Keratinocyte (primary cell): ENCODE measurements at regions not wholly inside any gene's neighbourhood (a gene's known extent, or its start where the extent isn't known, plus 50 kb on each side); places are given as distances from the start of the nearest gene placed in this dataset.
"Not testable (repeated sequence)": the region's sequence is repeated elsewhere in the genome, so short reads cannot be mapped to it uniquely, and the experiment has no call there.

Experiments used
- DNase-seq: peaks from one replicate; pipeline ENCODE4 v3.0.0-alpha.2; 2011; ENCODE audit warnings: low read depth, missing footprints, low spot score
- FAIRE-seq: peaks from 2 replicates; lab custom pipeline; 2011; peaks lifted over from hg19 to GRCh38; lab: Jason Lieb, UNC
- H2AFZ ChIP-seq: 2 replicates; pipeline ENCODE4 v1.6.0; 2012; ENCODE audit warnings: low read length, control low read depth, inconsistent platforms; ENCODE audit not compliant: control insufficient read depth
- H3K27ac ChIP-seq: 2 replicates; pipeline ENCODE4 v1.5.1; 2011; ENCODE audit warnings: low read length; ENCODE audit not compliant: control insufficient read depth, insufficient read depth
- H3K27me3 ChIP-seq: 3 replicates; pipeline ENCODE4 v1.6.0; 2011; ENCODE audit warnings: low read length; ENCODE audit not compliant: control insufficient read depth, insufficient read depth; ENCODE audit errors: extremely low read depth
- H3K36me3 ChIP-seq, 2 experiments: 2 replicates in 1 of 2; 3 replicates in 1 of 2; pipeline ENCODE4 v1.5.1; 2011; ENCODE audit warnings: low read length in 2 of 2, mild to moderate bottlenecking in 1 of 2; ENCODE audit not compliant: control insufficient read depth in 2 of 2, insufficient read depth in 2 of 2; ENCODE audit errors: extremely low read depth in 1 of 2
- H3K4me1 ChIP-seq: 3 replicates; pipeline ENCODE4 v1.5.1; 2011; ENCODE audit warnings: low read length; ENCODE audit not compliant: control insufficient read depth, insufficient read depth; ENCODE audit errors: extremely low read depth
- H3K4me2 ChIP-seq: 3 replicates; pipeline ENCODE4 v1.6.0; 2011; ENCODE audit warnings: low read depth, low read length; ENCODE audit not compliant: control insufficient read depth, insufficient read depth; ENCODE audit errors: extremely low read depth
- H3K4me3 ChIP-seq, 3 experiments: fragments of 200-600 bp in 1 of 3; sonication (generic) in 1 of 3; 2 replicates in 2 of 3; 3 replicates in 1 of 3; pipeline ENCODE4 v1.5.1; 2011 to 2016; ENCODE audit warnings: low read length in 3 of 3, mild to moderate bottlenecking in 3 of 3, control low read depth in 2 of 3, inconsistent platforms in 1 of 3, low read depth in 1 of 3, mixed read lengths in 1 of 3, mixed run types in 1 of 3, moderate library complexity in 1 of 3; ENCODE audit not compliant: control insufficient read depth in 2 of 3, insufficient read depth in 2 of 3; ENCODE audit errors: extremely low read depth in 1 of 3
- H3K79me2 ChIP-seq: 2 replicates; pipeline ENCODE4 v1.6.0; 2012; ENCODE audit warnings: low read length; ENCODE audit not compliant: control insufficient read depth, insufficient read depth
- H3K9ac ChIP-seq: 3 replicates; pipeline ENCODE4 v1.6.0; 2011; ENCODE audit warnings: low read length; ENCODE audit not compliant: control insufficient read depth, insufficient read depth; ENCODE audit errors: extremely low read depth
- H3K9me1 ChIP-seq: 3 replicates; pipeline ENCODE4 v1.6.0; 2011; ENCODE audit warnings: low read length; ENCODE audit not compliant: control insufficient read depth, insufficient read depth; ENCODE audit errors: extremely low read depth
- H3K9me3 ChIP-seq: 2 replicates; pipeline ENCODE4 v1.5.1; 2012; ENCODE audit warnings: low read depth, low read length; ENCODE audit not compliant: control insufficient read depth
- H4K20me1 ChIP-seq: 3 replicates; pipeline ENCODE4 v1.6.0; 2011; ENCODE audit warnings: low read length; ENCODE audit not compliant: control insufficient read depth, insufficient read depth; ENCODE audit errors: extremely low read depth
- EZH2 ChIP-seq: IDR thresholded peaks from one replicate; pipeline ENCODE4 v1.6.1; 2012; ENCODE audit warnings: inconsistent platforms, mild to moderate bottlenecking, low read length, moderate library complexity
- dilution Hi-C: fragments of 300-500 bp; cut with MboI; formaldehyde crosslinking; loops from one replicate; pipeline ENCODE4 v1.7.0; 2020; ENCODE audit warnings: low sequenced_read_pairs; ENCODE audit not compliant: extremely low pct_ligation_motif_present
- TF ChIP-seq, protein P1 (sequence below), 3 experiments: IDR thresholded peaks in 1 of 3; conservative IDR thresholded peaks in 1 of 3; optimal IDR thresholded peaks in 1 of 3; 2 replicates in 2 of 3; 3 replicates in 1 of 3; pipeline versions ENCODE3 to v1.5.1; 2011; ENCODE audit warnings: low read length in 3 of 3, mild to moderate bottlenecking in 3 of 3, moderate library complexity in 2 of 3, control low read depth in 1 of 3, inconsistent platforms in 1 of 3; ENCODE audit not compliant: insufficient read depth in 2 of 3; ENCODE audit errors: extremely low read depth in 1 of 3

GRCh38 chr3:72031581-72031980, 246.6 kb upstream of the PROK2 start:
- Histone ChIP-seq H3K4me3 (no peak overlapping the region), H4K20me1 (no peaks in the 10 kb centered on the region), H3K79me2 (no peaks in the 10 kb centered on the region), H3K27ac (no peak overlapping the region), H3K36me3 (no peaks in the 10 kb centered on the region), H2AFZ (no peak overlapping the region), H3K4me2 (no peak overlapping the region), H3K9me3 (no peaks in the 10 kb centered on the region), H3K4me1 (no peaks in the 10 kb centered on the region), H3K9ac (no peak overlapping the region), H3K9me1 (no peaks in the 10 kb centered on the region), H3K27me3 (peaks cover 5% of the 10 kb centered on the region)
- no peak for FAIRE-seq
- dilution Hi-C loops = no loop called here
- DNase-seq = peak; percentile 33
- TF ChIP-seq, protein P1, sequence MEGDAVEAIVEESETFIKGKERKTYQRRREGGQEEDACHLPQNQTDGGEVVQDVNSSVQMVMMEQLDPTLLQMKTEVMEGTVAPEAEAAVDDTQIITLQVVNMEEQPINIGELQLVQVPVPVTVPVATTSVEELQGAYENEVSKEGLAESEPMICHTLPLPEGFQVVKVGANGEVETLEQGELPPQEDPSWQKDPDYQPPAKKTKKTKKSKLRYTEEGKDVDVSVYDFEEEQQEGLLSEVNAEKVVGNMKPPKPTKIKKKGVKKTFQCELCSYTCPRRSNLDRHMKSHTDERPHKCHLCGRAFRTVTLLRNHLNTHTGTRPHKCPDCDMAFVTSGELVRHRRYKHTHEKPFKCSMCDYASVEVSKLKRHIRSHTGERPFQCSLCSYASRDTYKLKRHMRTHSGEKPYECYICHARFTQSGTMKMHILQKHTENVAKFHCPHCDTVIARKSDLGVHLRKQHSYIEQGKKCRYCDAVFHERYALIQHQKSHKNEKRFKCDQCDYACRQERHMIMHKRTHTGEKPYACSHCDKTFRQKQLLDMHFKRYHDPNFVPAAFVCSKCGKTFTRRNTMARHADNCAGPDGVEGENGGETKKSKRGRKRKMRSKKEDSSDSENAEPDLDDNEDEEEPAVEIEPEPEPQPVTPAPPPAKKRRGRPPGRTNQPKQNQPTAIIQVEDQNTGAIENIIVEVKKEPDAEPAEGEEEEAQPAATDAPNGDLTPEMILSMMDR (optimal IDR thresholded peaks at IDR 0.05 in 1 of 3, IDR thresholded peaks at IDR 0.05 in 1 of 3, conservative IDR thresholded peaks at IDR 0.05 in 1 of 3; ENCODE audit: extremely low read depth in 1 of 3, insufficient read depth in 2 of 3, low read length in 3 of 3) = peak in 2 of 3 experiments; percentile 23 to 52
- no peak for TF ChIP-seq EZH2

DNA sequence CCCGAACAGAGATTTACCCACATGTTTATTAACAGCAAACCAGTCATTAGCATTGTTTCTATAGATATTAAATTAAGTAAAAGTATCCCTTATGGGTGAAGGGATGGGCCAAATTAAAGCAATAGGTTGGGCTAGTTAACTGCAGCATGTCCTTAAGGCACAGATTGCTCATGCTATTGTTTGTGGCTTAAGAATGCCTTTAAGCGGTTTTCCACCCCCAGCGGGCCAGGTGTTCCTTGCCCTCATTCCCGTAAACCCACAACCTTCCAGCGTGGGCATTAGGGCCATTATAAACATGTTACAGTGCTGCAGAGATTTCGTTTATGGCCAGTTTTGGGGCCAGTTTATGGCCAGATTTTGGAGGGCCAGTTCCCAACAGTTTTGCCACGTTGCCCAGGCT, 245.3 kb upstream of the PROK2 start:
- H3K9ac ChIP-seq, FAIRE-seq: not testable (repeated sequence)

DNA sequence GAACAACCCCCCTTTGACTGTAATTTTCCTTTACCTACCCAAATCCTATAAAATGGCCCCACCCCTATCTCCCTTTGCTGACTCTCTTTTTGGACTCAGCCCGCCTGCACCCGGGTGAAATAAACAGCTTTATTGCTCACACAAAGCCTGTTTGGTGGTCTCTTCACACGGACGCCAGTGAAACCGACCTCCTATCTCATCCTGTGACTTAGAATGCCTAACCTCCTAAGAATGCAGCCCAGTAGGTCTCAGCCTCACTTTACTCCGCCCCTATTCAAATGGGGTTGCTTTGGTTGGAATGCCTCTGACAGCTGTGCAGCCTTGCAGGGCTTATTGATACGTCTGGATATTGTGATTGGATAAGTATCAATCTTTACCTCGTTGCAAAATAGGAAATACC, 243.8 kb upstream of the PROK2 start:
- H3K27ac ChIP-seq, H3K4me3 ChIP-seq, FAIRE-seq, H2AFZ ChIP-seq, H4K20me1 ChIP-seq, dilution Hi-C loops, H3K9me3 ChIP-seq, H3K27me3 ChIP-seq, H3K36me3 ChIP-seq, DNase-seq, H3K79me2 ChIP-seq, H3K4me1 ChIP-seq, H3K4me2 ChIP-seq, H3K9ac ChIP-seq, H3K9me1 ChIP-seq: not testable (repeated sequence)

More for the DNA sequence above, 245.3 kb upstream of the PROK2 start:
- H3K27me3 ChIP-seq, H3K4me2 ChIP-seq, H3K4me3 ChIP-seq, dilution Hi-C loops, H3K27ac ChIP-seq, H3K4me1 ChIP-seq, H4K20me1 ChIP-seq, H3K9me1 ChIP-seq, H3K9me3 ChIP-seq, DNase-seq, H3K79me2 ChIP-seq, H2AFZ ChIP-seq, H3K36me3 ChIP-seq: not testable (repeated sequence)

- H3K27ac ChIP-seq, FAIRE-seq, DNase-seq, dilution Hi-C loops, H3K4me2 ChIP-seq, H3K27me3 ChIP-seq, H3K9me3 ChIP-seq, H3K9me1 ChIP-seq, H4K20me1 ChIP-seq, H2AFZ ChIP-seq, H3K4me3 ChIP-seq, H3K4me1 ChIP-seq, H3K79me2 ChIP-seq, H3K36me3 ChIP-seq, H3K9ac ChIP-seq: not testable (repeated sequence)
These were observed 243.4 kb upstream of the PROK2 start for GRCh38 chr3:72028307-72028706.
